HG03103 (cell line): ENCODE measurements at regions not wholly inside any gene's neighbourhood (a gene's known extent, or its start where the extent isn't known, plus 50 kb on each side); places are given as distances from the start of the nearest gene placed in this dataset.
A peak's percentile ranks its signal among the peaks of the same experiment; 100 is the strongest.
"Not testable (repeated sequence)": the region's sequence is repeated elsewhere in the genome, so short reads cannot be mapped to it uniquely, and the experiment has no call there.

ENCODE experiments used
- ATAC-seq: cut with Tn5 transposase; IDR thresholded peaks from one replicate; pipeline ENCODE4 v1.9.1; 2021; ENCODE audit warnings: low read depth; ENCODE audit not compliant: unreplicated experiment

- no peak for ATAC-seq
These were observed 215.2 kb upstream of the GK2 start for GRCh38 chr4:79623021-79623870.

- no peak for ATAC-seq
These were observed 213.0 kb upstream of the GK2 start for GRCh38 chr4:79621061-79621460.

GRCh38 chr4:79620617-79621016 lies 212.6 kb upstream of the GK2 start:
- ATAC-seq = no peak

- no peak for ATAC-seq
These were observed 205.4 kb upstream of the GK2 start for GRCh38 chr4:79613269-79613935.

GRCh38 chr4:79611026-79611425 lies 203.0 kb upstream of the GK2 start:
- no peak for ATAC-seq

GRCh38 chr4:79609817-79610216 lies 201.8 kb upstream of the GK2 start:
- no peak for ATAC-seq

- no peak for ATAC-seq
These were observed 200.0 kb upstream of the GK2 start for GRCh38 chr4:79607979-79608378.

- ATAC-seq = no peak
These were observed 196.1 kb upstream of the GK2 start for GRCh38 chr4:79604152-79604551.

- no peak for ATAC-seq
These were observed 195.7 kb upstream of the GK2 start for GRCh38 chr4:79603681-79604080.

GRCh38 chr4:79599691-79600090 lies 191.7 kb upstream of the GK2 start:
- no peak for ATAC-seq

- ATAC-seq = no peak
These were observed 190.8 kb upstream of the GK2 start for GRCh38 chr4:79598801-79599200.

GRCh38 chr4:79598214-79598613 lies 190.2 kb upstream of the GK2 start:
- no peak for ATAC-seq

- ATAC-seq = no peak
These were observed 189.2 kb upstream of the GK2 start for GRCh38 chr4:79597266-79597665.

GRCh38 chr4:79592218-79592617 lies 184.2 kb upstream of the GK2 start:
- ATAC-seq = not testable (repeated sequence)

- no peak for ATAC-seq
These were observed 180.7 kb upstream of the GK2 start for GRCh38 chr4:79588679-79589078.

- not testable (repeated sequence) for ATAC-seq
These were observed 179.2 kb upstream of the GK2 start for GRCh38 chr4:79587207-79587606.

GRCh38 chr4:79585834-79586233 lies 177.8 kb upstream of the GK2 start:
- ATAC-seq = no peak

GRCh38 chr4:79585330-79585729 lies 177.3 kb upstream of the GK2 start:
- ATAC-seq = no peak

GRCh38 chr4:79584902-79585301 lies 176.9 kb upstream of the GK2 start:
- no peak for ATAC-seq

- ATAC-seq = no peak
These were observed 176.3 kb upstream of the GK2 start for GRCh38 chr4:79584352-79584751.

GRCh38 chr4:79578606-79579005 lies 170.6 kb upstream of the GK2 start:
- no peak for ATAC-seq

GRCh38 chr4:79576429-79576753 lies 168.4 kb upstream of the GK2 start:
- ATAC-seq = peak; percentile 77
